ENCODE measurements at regions not wholly inside any gene's neighbourhood (a gene's known extent, or its start where the extent isn't known, plus 50 kb on each side); places are given as distances from the start of the nearest gene placed in this dataset.
A peak's percentile ranks its signal among the peaks of the same experiment; 100 is the strongest.

DNA sequence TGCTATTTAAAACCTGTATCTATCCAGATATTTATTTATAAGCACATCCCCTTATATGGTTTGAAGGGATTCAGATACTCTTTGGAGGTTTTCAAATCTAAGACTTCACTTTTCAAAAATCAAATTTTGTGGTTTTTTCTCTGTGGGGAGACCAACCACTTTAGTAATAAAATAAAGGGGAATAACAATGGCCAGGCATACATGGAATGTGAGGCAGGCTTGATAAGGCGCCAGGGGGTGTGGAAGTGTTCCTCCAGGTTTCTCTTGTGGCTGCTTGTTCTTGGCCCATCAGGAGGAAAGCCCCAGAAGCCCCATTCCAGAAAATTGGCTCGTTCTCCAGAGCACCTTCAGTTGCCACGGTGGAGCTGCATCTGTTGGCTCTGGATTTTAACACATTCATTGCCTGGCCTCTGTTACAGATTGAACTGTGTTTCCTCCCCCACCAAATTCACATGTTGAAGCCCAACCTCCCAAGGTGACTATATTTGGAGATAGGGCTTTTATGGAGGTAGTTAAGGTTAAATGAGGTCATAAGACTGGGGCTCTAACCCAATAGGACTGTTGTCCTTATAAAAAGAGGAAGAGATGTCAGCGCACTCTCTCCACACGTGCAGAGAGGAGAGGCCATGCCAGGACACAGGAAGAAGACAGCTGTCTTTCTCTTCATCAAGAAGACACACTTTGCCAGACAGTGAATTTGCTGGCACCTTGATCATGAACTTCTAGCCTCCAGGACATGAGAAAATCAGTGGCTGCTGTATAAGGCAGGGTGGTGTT lies 195.9 kb downstream of the TMEM38B start:
- no peak for DNase-seq
- no peak for TF ChIP-seq CTCF (IDR thresholded peaks at IDR 0.05; ENCODE audit: control extremely low read depth, extremely low read depth)
- H3K4me3 ChIP-seq = no peak overlapping the region
- H3K27me3 ChIP-seq (ENCODE audit: control insufficient read depth in 3 of 3, insufficient read depth in 3 of 3, low read length in 2 of 3) = no peaks in the 10 kb centered on the region
- no peaks in the 10 kb centered on the region for H3K36me3 ChIP-seq (ENCODE audit: control insufficient read depth in 4 of 4, insufficient read depth in 4 of 4, low read length in 4 of 4)
- H3K27ac ChIP-seq (ENCODE audit: low read depth in 1 of 2, low read length in 1 of 2) = no peak overlapping the region
- no peak overlapping the region for H3K9ac ChIP-seq (ENCODE audit: insufficient read depth in 1 of 2, low read length in 2 of 2)
- no peaks in the 10 kb centered on the region for H3K9me3 ChIP-seq (ENCODE audit: control insufficient read depth in 4 of 4, insufficient read depth in 3 of 4, low read length in 3 of 4)
- ATAC-seq (ENCODE audit: insufficient read depth, low FRiP score) = no peak
- peaks cover 0 to 6% (median 0%) of the 10 kb centered on the region in 5 donors for H3K4me1 ChIP-seq (ENCODE audit: control insufficient read depth in 5 of 5, insufficient read depth in 5 of 5, low read length in 5 of 5)
- 43 to 50% methylated on average over 5 of the region's 5 CpGs for WGBS, 2 donors

DNA sequence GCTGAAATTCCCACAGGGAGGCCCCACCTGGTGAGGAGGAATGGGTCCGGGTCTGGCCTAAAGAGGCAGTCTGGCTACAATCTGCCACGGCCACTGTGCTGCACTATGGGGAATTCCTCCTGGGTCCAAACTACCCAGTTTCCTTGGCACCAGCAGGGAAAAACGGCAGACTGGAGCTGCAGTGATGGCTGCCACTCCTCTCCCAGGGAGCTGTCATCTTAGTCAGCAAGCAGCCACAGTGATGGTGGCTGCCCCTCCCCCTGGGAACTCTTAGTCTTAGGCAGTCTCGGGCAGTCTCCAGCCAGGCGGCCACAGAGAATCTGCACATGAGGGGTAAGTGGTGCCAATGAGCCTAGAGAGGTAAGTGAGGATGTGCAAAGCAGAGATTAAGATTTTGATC lies 205.8 kb downstream of the TMEM38B start:
- WGBS, 2 donors = 77 to 81% methylated on average over 5 of the region's 5 CpGs
- Histone ChIP-seq H3K9ac (ENCODE audit: insufficient read depth in 1 of 2, low read length in 2 of 2) (no peak overlapping the region), H3K36me3 (ENCODE audit: control insufficient read depth in 4 of 4, insufficient read depth in 4 of 4, low read length in 4 of 4) (no peaks in the 10 kb centered on the region), H3K27me3 (ENCODE audit: control insufficient read depth in 3 of 3, insufficient read depth in 3 of 3, low read length in 2 of 3) (no peaks in the 10 kb centered on the region), H3K4me1 (ENCODE audit: control insufficient read depth in 5 of 5, insufficient read depth in 5 of 5, low read length in 5 of 5) (no peaks in the 10 kb centered on the region), H3K9me3 (ENCODE audit: control insufficient read depth in 4 of 4, insufficient read depth in 3 of 4, low read length in 3 of 4) (peaks cover 0 to 2% (median 0%) of the 10 kb centered on the region in 4 donors), H3K4me3 (no peak overlapping the region), H3K27ac (ENCODE audit: low read depth in 1 of 2, low read length in 1 of 2) (no peak overlapping the region)
- DNase-seq = no peak
- ATAC-seq (ENCODE audit: insufficient read depth, low FRiP score) = no peak
- no peak for TF ChIP-seq CTCF (IDR thresholded peaks at IDR 0.05; ENCODE audit: control extremely low read depth, extremely low read depth)

- Histone ChIP-seq H3K9ac (ENCODE audit: insufficient read depth in 1 of 2, low read length in 2 of 2) (no peak overlapping the region), H3K4me3 (no peak overlapping the region), H3K27ac (ENCODE audit: low read depth in 1 of 2, low read length in 1 of 2) (no peak overlapping the region), H3K36me3 (ENCODE audit: control insufficient read depth in 4 of 4, insufficient read depth in 4 of 4, low read length in 4 of 4) (no peaks in the 10 kb centered on the region), H3K27me3 (ENCODE audit: control insufficient read depth in 3 of 3, insufficient read depth in 3 of 3, low read length in 2 of 3) (no peaks in the 10 kb centered on the region), H3K4me1 (ENCODE audit: control insufficient read depth in 5 of 5, insufficient read depth in 5 of 5, low read length in 5 of 5) (no peaks in the 10 kb centered on the region), H3K9me3 (ENCODE audit: control insufficient read depth in 4 of 4, insufficient read depth in 3 of 4, low read length in 3 of 4) (peaks cover 0 to 2% (median 0%) of the 10 kb centered on the region in 4 donors)
- peak; percentile 69 to 80 (median 70) for DNase-seq
- peak; percentile 7 for TF ChIP-seq CTCF (IDR thresholded peaks at IDR 0.05; ENCODE audit: control extremely low read depth, extremely low read depth)
- ATAC-seq (ENCODE audit: insufficient read depth, low FRiP score) = peak; percentile 53
- WGBS, 2 donors = 24 to 31% methylated on average over 4 of the region's 4 CpGs
These were observed 207.3 kb downstream of the TMEM38B start for GRCh38 chr9:105901514-105902109.
